Jurkat, Clone E6-1 (cell line): ENCODE measurements at regions not wholly inside any gene's neighbourhood (a gene's known extent, or its start where the extent isn't known, plus 50 kb on each side); places are given as distances from the start of the nearest gene placed in this dataset.
"Not testable (repeated sequence)": the region's sequence is repeated elsewhere in the genome, so short reads cannot be mapped to it uniquely, and the experiment has no call there.

Experiments
- DNase-seq: peaks from one replicate; pipeline ENCODE4 v3.0.0-alpha.2; 2011; ENCODE audit warnings: low read depth, low spot score
- H3K4me3 ChIP-seq: 2 replicates; pipeline ENCODE4 v1.5.1; 2011; ENCODE audit warnings: mild to moderate bottlenecking, low read length, control low read depth, moderate library complexity

GRCh38 chr7:34539003-34539402 is 119.0 kb upstream of the NPSR1 start:
- DNase-seq: no peak
- H3K4me3 ChIP-seq: no peak overlapping the region

GRCh38 chr7:34544621-34545020 is 113.4 kb upstream of the NPSR1 start:
- H3K4me3 ChIP-seq: no peak overlapping the region
- no peak for DNase-seq

- no peak for DNase-seq
- H3K4me3 ChIP-seq: no peak overlapping the region
These were observed 107.0 kb upstream of the NPSR1 start for GRCh38 chr7:34550996-34551395.

- H3K4me3 ChIP-seq: no peak overlapping the region
- DNase-seq: no peak
These were observed 105.5 kb upstream of the NPSR1 start for GRCh38 chr7:34552502-34552901.

- no peak overlapping the region for H3K4me3 ChIP-seq
- no peak for DNase-seq
These were observed 100.0 kb upstream of the NPSR1 start for GRCh38 chr7:34558022-34558421.

- no peak overlapping the region for H3K4me3 ChIP-seq
- DNase-seq: no peak
These were observed 93.9 kb upstream of the NPSR1 start for GRCh38 chr7:34564091-34564490.

GRCh38 chr7:34567906-34568305 is 90.1 kb upstream of the NPSR1 start:
- no peak overlapping the region for H3K4me3 ChIP-seq
- no peak for DNase-seq

- no peak for DNase-seq
- no peak overlapping the region for H3K4me3 ChIP-seq
These were observed 87.9 kb upstream of the NPSR1 start for GRCh38 chr7:34569975-34570699.

GRCh38 chr7:34575006-34575405 is 83.0 kb upstream of the NPSR1 start:
- H3K4me3 ChIP-seq: no peak overlapping the region
- no peak for DNase-seq

GRCh38 chr7:34577934-34578333 is 80.1 kb upstream of the NPSR1 start:
- DNase-seq, H3K4me3 ChIP-seq: not testable (repeated sequence)

- not testable (repeated sequence) for DNase-seq
These were observed 76.3 kb upstream of the NPSR1 start for GRCh38 chr7:34581698-34582097.

GRCh38 chr7:34584526-34584925 is 73.5 kb upstream of the NPSR1 start:
- no peak overlapping the region for H3K4me3 ChIP-seq
- DNase-seq: no peak

More at GRCh38 chr7:34581698-34582097, 76.3 kb upstream of the NPSR1 start:
- H3K4me3 ChIP-seq: not testable (repeated sequence)

- no peak for DNase-seq
These were observed 61.1 kb upstream of the NPSR1 start for GRCh38 chr7:34596887-34597286.

GRCh38 chr7:34603711-34604444 is 54.1 kb upstream of the NPSR1 start:
- DNase-seq: no peak
- H3K4me3 ChIP-seq: no peak overlapping the region

More at GRCh38 chr7:34596887-34597286, 61.1 kb upstream of the NPSR1 start:
- no peak overlapping the region for H3K4me3 ChIP-seq
